ENCODE measurements at regions not wholly inside any gene's neighbourhood (a gene's known extent, or its start where the extent isn't known, plus 50 kb on each side); places are given as distances from the start of the nearest gene placed in this dataset.

- TF ChIP-seq CTCF (IDR thresholded peaks at IDR 0.05; ENCODE audit: insufficient read depth, low read depth, low read length), result no peak
These were observed 154.3 kb upstream of the USP24 start for GRCh38 chr1:55369474-55369873.

GRCh38 chr1:55368698-55369097 is 153.5 kb upstream of the USP24 start:
- no peak overlapping the region for H3K4me3 ChIP-seq (ENCODE audit: low read depth, low read length)
- no peak for TF ChIP-seq CTCF (IDR thresholded peaks at IDR 0.05; ENCODE audit: insufficient read depth, low read depth, low read length)
- no peak for DNase-seq (ENCODE audit: low read depth)

More at GRCh38 chr1:55369474-55369873, 154.3 kb upstream of the USP24 start:
- H3K4me3 ChIP-seq (ENCODE audit: low read depth, low read length), result no peak overlapping the region
- DNase-seq (ENCODE audit: low read depth), result peak; percentile 39

GRCh38 chr1:55367273-55367672 is 152.1 kb upstream of the USP24 start:
- no peak for DNase-seq (ENCODE audit: low read depth)
- no peak for TF ChIP-seq CTCF (IDR thresholded peaks at IDR 0.05; ENCODE audit: insufficient read depth, low read depth, low read length)
- no peak overlapping the region for H3K4me3 ChIP-seq (ENCODE audit: low read depth, low read length)

- TF ChIP-seq CTCF (IDR thresholded peaks at IDR 0.05; ENCODE audit: insufficient read depth, low read depth, low read length), result no peak
- DNase-seq (ENCODE audit: low read depth), result no peak
These were observed 149.1 kb upstream of the USP24 start for GRCh38 chr1:55364216-55364615.

GRCh38 chr1:55363268-55363667 is 148.1 kb upstream of the USP24 start:
- DNase-seq (ENCODE audit: low read depth), result peak; percentile 57
- TF ChIP-seq CTCF (IDR thresholded peaks at IDR 0.05; ENCODE audit: insufficient read depth, low read depth, low read length), result no peak
- H3K4me3 ChIP-seq (ENCODE audit: low read depth, low read length), result no peak overlapping the region

More at GRCh38 chr1:55364216-55364615, 149.1 kb upstream of the USP24 start:
- no peak overlapping the region for H3K4me3 ChIP-seq (ENCODE audit: low read depth, low read length)

GRCh38 chr1:55362558-55362957 is 147.4 kb upstream of the USP24 start:
- no peak for TF ChIP-seq CTCF (IDR thresholded peaks at IDR 0.05; ENCODE audit: insufficient read depth, low read depth, low read length)
- H3K4me3 ChIP-seq (ENCODE audit: low read depth, low read length), result no peak overlapping the region
- DNase-seq (ENCODE audit: low read depth), result peak; percentile 73

GRCh38 chr1:55359611-55360010 is 144.4 kb upstream of the USP24 start:
- DNase-seq (ENCODE audit: low read depth), result no peak
- no peak for TF ChIP-seq CTCF (IDR thresholded peaks at IDR 0.05; ENCODE audit: insufficient read depth, low read depth, low read length)
- no peak overlapping the region for H3K4me3 ChIP-seq (ENCODE audit: low read depth, low read length)
